ENCODE measurements at regions not wholly inside any gene's neighbourhood (a gene's known extent, or its start where the extent isn't known, plus 50 kb on each side); places are given as distances from the start of the nearest gene placed in this dataset.

- TF ChIP-seq CTCF (IDR thresholded peaks at IDR 0.05): no peak
- no peak for TF ChIP-seq POLR2A (IDR thresholded peaks at IDR 0.05)
- TF ChIP-seq EP300 (IDR thresholded peaks at IDR 0.05; ENCODE audit: low read depth): no peak
- no peak for TF ChIP-seq POLR2AphosphoS5 (IDR thresholded peaks at IDR 0.05)
Measured at GRCh38 chr11:112753706-112754105, 207.5 kb upstream of the NCAM1 start.

Data from transverse colon (tissue), 4 donors.